Kidney glomerular epithelial cell (primary cell): ENCODE measurements at regions not wholly inside any gene's neighbourhood (a gene's known extent, or its start where the extent isn't known, plus 50 kb on each side); places are given as distances from the start of the nearest gene placed in this dataset.
"Not testable (repeated sequence)": the region's sequence is repeated elsewhere in the genome, so short reads cannot be mapped to it uniquely, and the experiment has no call there.

Source experiments
- DNase-seq: peaks from one replicate; lab custom pipeline; 2025; lab: John Stamatoyannopoulos, UW

GRCh38 chr10:106384496-106384895, 780.0 kb downstream of the SORCS1 start:
- DNase-seq, result no peak

- no peak for DNase-seq
Observed at GRCh38 chr10:106380706-106381105, 783.8 kb downstream of the SORCS1 start.

GRCh38 chr10:106378251-106378650, 786.3 kb downstream of the SORCS1 start:
- DNase-seq, result no peak

GRCh38 chr10:106370751-106371150, 793.8 kb downstream of the SORCS1 start:
- no peak for DNase-seq

- no peak for DNase-seq
Observed at GRCh38 chr10:106360870-106361269, 803.6 kb downstream of the SORCS1 start.

- no peak for DNase-seq
Observed at GRCh38 chr10:106355450-106355849, 809.1 kb downstream of the SORCS1 start.

- no peak for DNase-seq
Observed at GRCh38 chr10:106348933-106349332, 815.6 kb downstream of the SORCS1 start.

GRCh38 chr10:106347547-106347946, 817.0 kb downstream of the SORCS1 start:
- no peak for DNase-seq

- not testable (repeated sequence) for DNase-seq
Observed at GRCh38 chr10:106343539-106343938, 821.0 kb downstream of the SORCS1 start.

GRCh38 chr10:106341356-106341755, 823.1 kb downstream of the SORCS1 start:
- DNase-seq, result no peak

GRCh38 chr10:106338486-106338885, 826.0 kb downstream of the SORCS1 start:
- no peak for DNase-seq

GRCh38 chr10:106336874-106337273, 827.6 kb downstream of the SORCS1 start:
- DNase-seq, result no peak

GRCh38 chr10:106327747-106328146, 836.8 kb downstream of the SORCS1 start:
- DNase-seq, result no peak

- DNase-seq, result no peak
Observed at GRCh38 chr10:106320876-106321275, 843.6 kb downstream of the SORCS1 start.

- no peak for DNase-seq
Observed at GRCh38 chr10:106320078-106320477, 844.4 kb downstream of the SORCS1 start.

- no peak for DNase-seq
Observed at GRCh38 chr10:106317554-106317953, 847.0 kb downstream of the SORCS1 start.

- no peak for DNase-seq
Observed at GRCh38 chr10:106313041-106313440, 851.5 kb downstream of the SORCS1 start.

- DNase-seq, result no peak
Observed at GRCh38 chr10:106312087-106312486, 852.4 kb downstream of the SORCS1 start.

GRCh38 chr10:106311590-106311989, 852.9 kb downstream of the SORCS1 start:
- no peak for DNase-seq

GRCh38 chr10:106310596-106310995, 853.9 kb downstream of the SORCS1 start:
- DNase-seq, result no peak

- no peak for DNase-seq
Observed at GRCh38 chr10:106309376-106309775, 855.1 kb downstream of the SORCS1 start.

GRCh38 chr10:106308284-106308683, 856.2 kb downstream of the SORCS1 start:
- DNase-seq, result no peak

- no peak for DNase-seq
Observed at GRCh38 chr10:106304056-106304455, 860.5 kb downstream of the SORCS1 start.

GRCh38 chr10:106302961-106303360, 861.5 kb downstream of the SORCS1 start:
- no peak for DNase-seq

GRCh38 chr10:106301146-106301545, 863.4 kb downstream of the SORCS1 start:
- no peak for DNase-seq
